Ovary (tissue), 3 donors: ENCODE measurements at regions not wholly inside any gene's neighbourhood (a gene's known extent, or its start where the extent isn't known, plus 50 kb on each side); places are given as distances from the start of the nearest gene placed in this dataset.

Source experiments
- CTCF ChIP-seq, 3 donors: fragments of 450-650 bp in 2 of 3; fragments of 200-600 bp in 1 of 3; IDR thresholded peaks; one replicate each; pipeline versions ENCODE4 v1.5.1 to v1.8.0; 2016 to 2022; ENCODE audit warnings: antibody characterized with exemption in 3 of 3, mild to moderate bottlenecking in 1 of 3
- POLR2A ChIP-seq: fragments of 450-650 bp; IDR thresholded peaks from one replicate; pipeline ENCODE4 v1.6.1; 2017; ENCODE audit warnings: antibody characterized with exemption, mild to moderate bottlenecking, moderate library complexity
- donor health status: DM: no; HTN: no; CAD: no.

GRCh38 chr3:22029480-22029879, 278.5 kb upstream of the ZNF385D start:
- TF ChIP-seq POLR2A (no peak), CTCF (IDR thresholded peaks at IDR 0.05) (no peak)
